Endothelial cell of umbilical vein (primary cell): ENCODE measurements at regions not wholly inside any gene's neighbourhood (a gene's known extent, or its start where the extent isn't known, plus 50 kb on each side); places are given as distances from the start of the nearest gene placed in this dataset.

ENCODE experiments used
- BruUV-seq: library from RNA; stranded (reverse); fragments of 400-500 nt; replicated peaks from 2 replicates; lab custom pipeline; 2021; lab: Mats Ljungman, UMichigan
- CTCF ChIA-PET: fragments of 300-600, 350-600 bp; sonication (Branson Sonifier 250); formaldehyde crosslinking; loops from one replicate; lab custom pipeline; 2021; ENCODE audit warnings: antibody characterized with exemption, inconsistent platforms; lab: Charles Lee
- POLR2A ChIA-PET: fragments of 300-600, 350-600 bp; sonication (Branson Sonifier 250); formaldehyde crosslinking; loops from one replicate; lab custom pipeline; 2021; ENCODE audit warnings: antibody characterized with exemption, inconsistent platforms; lab: Charles Lee
- DNase-seq: peaks from one replicate; pipeline ENCODE4 v3.0.0-alpha.2; 2011; ENCODE audit warnings: low read depth, low spot score
- FAIRE-seq: peaks from 2 replicates; lab custom pipeline; 2011; peaks lifted over from hg19 to GRCh38; lab: Jason Lieb, UNC
- H2AFZ ChIP-seq: 2 replicates; pipeline ENCODE4 v1.6.0; 2012; ENCODE audit warnings: low read depth, low read length, control low read depth, inconsistent platforms
- H3K27ac ChIP-seq: 2 replicates; pipeline ENCODE4 v1.5.1; 2011; ENCODE audit warnings: low read depth, mild to moderate bottlenecking, control low read depth, low read length, moderate library complexity; ENCODE audit not compliant: insufficient read depth
- H3K27me3 ChIP-seq, 2 experiments: 2 replicates each; pipeline versions ENCODE4 v1.6.0 to v1.6.1; 2011; ENCODE audit warnings: low read length in 2 of 2, mixed read lengths in 1 of 2; ENCODE audit not compliant: control insufficient read depth in 2 of 2, insufficient read depth in 2 of 2
- H3K36me3 ChIP-seq, 2 experiments: 2 replicates in 1 of 2; 3 replicates in 1 of 2; pipeline ENCODE4 v1.5.1; 2011; ENCODE audit warnings: low read length in 2 of 2, mild to moderate bottlenecking in 1 of 2, moderate library complexity in 1 of 2; ENCODE audit not compliant: control insufficient read depth in 2 of 2, insufficient read depth in 2 of 2; ENCODE audit errors: extremely low read depth in 1 of 2
- H3K4me1 ChIP-seq: 3 replicates; pipeline ENCODE4 v1.5.1; 2011; ENCODE audit warnings: mild to moderate bottlenecking, low read length; ENCODE audit not compliant: control insufficient read depth, insufficient read depth; ENCODE audit errors: extremely low read depth
- H3K4me2 ChIP-seq: 2 replicates; pipeline ENCODE4 v1.6.1; 2011; ENCODE audit warnings: low read length, control low read depth, mixed read lengths; ENCODE audit not compliant: insufficient read depth
- H3K4me3 ChIP-seq, 3 experiments: fragments of 200-600 bp in 1 of 3; sonication (generic), shearing (Covaris generic) in 1 of 3; replicated peaks in 1 of 3; 2 replicates each; pipeline ENCODE4 v1.5.1; 2011 to 2016; ENCODE audit warnings: control low read depth in 3 of 3, low read length in 3 of 3, mild to moderate bottlenecking in 2 of 3, inconsistent platforms in 1 of 3, low read depth in 1 of 3, moderate library complexity in 1 of 3; ENCODE audit not compliant: insufficient read depth in 1 of 3
- H3K79me2 ChIP-seq: 2 replicates; pipeline ENCODE4 v1.6.0; 2012; ENCODE audit warnings: low read length, inconsistent platforms; ENCODE audit not compliant: control insufficient read depth, insufficient read depth
- H3K9ac ChIP-seq: replicated peaks from 2 replicates; pipeline ENCODE3; 2011; ENCODE audit warnings: low read length, control low read depth; ENCODE audit not compliant: insufficient read depth; ENCODE audit errors: extremely low read depth
- H3K9me1 ChIP-seq: replicated peaks from 3 replicates; pipeline ENCODE4 v1.6.0; 2011; ENCODE audit warnings: mild to moderate bottlenecking, low read length; ENCODE audit not compliant: control insufficient read depth, insufficient read depth; ENCODE audit errors: extremely low read depth
- H3K9me3 ChIP-seq: replicated peaks from 2 replicates; pipeline ENCODE4 v1.5.1; 2012; ENCODE audit warnings: low read length, inconsistent platforms; ENCODE audit not compliant: control insufficient read depth, insufficient read depth
- H4K20me1 ChIP-seq: replicated peaks from 2 replicates; pipeline ENCODE3; 2011; ENCODE audit warnings: mild to moderate bottlenecking, low read length; ENCODE audit not compliant: control insufficient read depth, insufficient read depth; ENCODE audit errors: extremely low read depth
- EZH2 ChIP-seq: IDR thresholded peaks from 2 replicates; pipeline ENCODE4 v1.6.1; 2012; ENCODE audit warnings: borderline replicate concordance, low read depth, mild to moderate bottlenecking, moderate library complexity, low read length, inconsistent platforms; ENCODE audit not compliant: severe bottlenecking
- FOS ChIP-seq: IDR thresholded peaks from 2 replicates; pipeline ENCODE4 v1.6.1; 2011; ENCODE audit warnings: mild to moderate bottlenecking, low read length, moderate library complexity, borderline replicate concordance; ENCODE audit not compliant: insufficient read depth
- GATA2 ChIP-seq: IDR thresholded peaks from 2 replicates; pipeline ENCODE4 v1.7.0; 2011; ENCODE audit warnings: low read depth, mild to moderate bottlenecking, moderate library complexity, mixed read lengths, low read length; ENCODE audit not compliant: insufficient read length, insufficient read depth
- JUN ChIP-seq: IDR thresholded peaks from 2 replicates; pipeline ENCODE4 v1.6.1; 2011; ENCODE audit warnings: borderline replicate concordance, low read depth; ENCODE audit not compliant: insufficient read length, insufficient read depth
- MAX ChIP-seq: IDR thresholded peaks from 2 replicates; pipeline ENCODE4 v1.6.1; 2011; ENCODE audit not compliant: insufficient read depth, insufficient read length
- MYC ChIP-seq: IDR thresholded peaks from one replicate; pipeline ENCODE4 v1.6.1; 2011; ENCODE audit warnings: mild to moderate bottlenecking, low read depth, low read length
- POLR2A ChIP-seq: IDR thresholded peaks from 2 replicates; pipeline ENCODE4 v1.6.1; 2012; ENCODE audit warnings: low read depth, mild to moderate bottlenecking, control low read depth, low read length
- POLR2AphosphoS5 ChIP-seq: IDR thresholded peaks from 2 replicates; pipeline ENCODE4 v1.6.1; 2012; ENCODE audit warnings: low read depth, mild to moderate bottlenecking, control low read depth, low read length, moderate library complexity; ENCODE audit not compliant: insufficient read depth
- dilution Hi-C: fragments of 300-500 bp; cut with MboI; formaldehyde crosslinking; loops from one replicate; pipeline ENCODE4 v1.15.0; 2019; ENCODE audit warnings: low sequenced_read_pairs; ENCODE audit not compliant: extremely low pct_ligation_motif_present
- intact Hi-C: fragments of 100-400 bp; cut with micrococcal nuclease; formaldehyde crosslinking; loops from one replicate; pipeline ENCODE4 v1.10.0; 2022
- TF ChIP-seq, protein P1 (sequence below), 2 donors: IDR thresholded peaks; 1 replicate in 1 of 2; 2 replicates in 1 of 2; pipeline ENCODE4 v1.5.1; 2011; ENCODE audit warnings: low read length in 2 of 2, mild to moderate bottlenecking in 2 of 2, moderate library complexity in 2 of 2, control low read depth in 1 of 2, inconsistent platforms in 1 of 2, low read depth in 1 of 2; ENCODE audit not compliant: insufficient read depth in 1 of 2; ENCODE audit errors: extremely low read depth in 1 of 2

- BruUV-seq: no TSS peak
- H3K4me2 ChIP-seq: no peak overlapping the region
- FAIRE-seq (no peak), DNase-seq (no peak)
- no peaks in the 10 kb centered on the region for H3K9me1 ChIP-seq
- H3K36me3 ChIP-seq: no peaks in the 10 kb centered on the region
- H3K9me3 ChIP-seq: no peaks in the 10 kb centered on the region
- H3K27ac ChIP-seq: no peak overlapping the region
- intact Hi-C loops (no loop called here), dilution Hi-C loops (no loop called here)
- H2AFZ ChIP-seq: no peak overlapping the region
- H4K20me1 ChIP-seq: no peaks in the 10 kb centered on the region
- no peaks in the 10 kb centered on the region for H3K79me2 ChIP-seq
- TF ChIP-seq GATA2: no peak
- TF ChIP-seq JUN: no peak
- TF ChIP-seq, protein P1, sequence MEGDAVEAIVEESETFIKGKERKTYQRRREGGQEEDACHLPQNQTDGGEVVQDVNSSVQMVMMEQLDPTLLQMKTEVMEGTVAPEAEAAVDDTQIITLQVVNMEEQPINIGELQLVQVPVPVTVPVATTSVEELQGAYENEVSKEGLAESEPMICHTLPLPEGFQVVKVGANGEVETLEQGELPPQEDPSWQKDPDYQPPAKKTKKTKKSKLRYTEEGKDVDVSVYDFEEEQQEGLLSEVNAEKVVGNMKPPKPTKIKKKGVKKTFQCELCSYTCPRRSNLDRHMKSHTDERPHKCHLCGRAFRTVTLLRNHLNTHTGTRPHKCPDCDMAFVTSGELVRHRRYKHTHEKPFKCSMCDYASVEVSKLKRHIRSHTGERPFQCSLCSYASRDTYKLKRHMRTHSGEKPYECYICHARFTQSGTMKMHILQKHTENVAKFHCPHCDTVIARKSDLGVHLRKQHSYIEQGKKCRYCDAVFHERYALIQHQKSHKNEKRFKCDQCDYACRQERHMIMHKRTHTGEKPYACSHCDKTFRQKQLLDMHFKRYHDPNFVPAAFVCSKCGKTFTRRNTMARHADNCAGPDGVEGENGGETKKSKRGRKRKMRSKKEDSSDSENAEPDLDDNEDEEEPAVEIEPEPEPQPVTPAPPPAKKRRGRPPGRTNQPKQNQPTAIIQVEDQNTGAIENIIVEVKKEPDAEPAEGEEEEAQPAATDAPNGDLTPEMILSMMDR (IDR thresholded peaks at IDR 0.05; ENCODE audit: extremely low read depth in 1 of 2, insufficient read depth in 1 of 2, low read depth in 1 of 2, low read length in 2 of 2): no peak
- TF ChIP-seq EZH2: no peak
- no peak for TF ChIP-seq POLR2A
- no peak for TF ChIP-seq POLR2AphosphoS5
- TF ChIP-seq FOS: no peak
- no peak for TF ChIP-seq MYC
- no peak for TF ChIP-seq MAX
- no peaks in the 10 kb centered on the region for H3K4me1 ChIP-seq
- peaks cover 0 to 4% of the 10 kb centered on the region in 2 experiments for H3K27me3 ChIP-seq
- H3K9ac ChIP-seq: no peak overlapping the region
- ChIA-PET POLR2A (no interaction called here), CTCF (no interaction called here)
- no peak overlapping the region for H3K4me3 ChIP-seq
Observed at GRCh38 chr5:172588380-172588779, 52.7 kb upstream of the NEURL1B start.
